ENCODE measurements at regions not wholly inside any gene's neighbourhood (a gene's known extent, or its start where the extent isn't known, plus 50 kb on each side); places are given as distances from the start of the nearest gene placed in this dataset.
"Not testable (repeated sequence)": the region's sequence is repeated elsewhere in the genome, so short reads cannot be mapped to it uniquely, and the experiment has no call there.

GRCh38 chr1:2949966-2950925 lies 71.0 kb upstream of the ACTRT2 start:
- Histone ChIP-seq H3K9me3 (ENCODE audit: low read length) (no peaks in the 10 kb centered on the region), H2AFZ (ENCODE audit: low read depth, low read length) (no peak overlapping the region), H3K27me3 (ENCODE audit: insufficient read depth, low read length) (peaks cover 34% of the 10 kb centered on the region)

GRCh38 chr1:2950926-2951305 lies 70.4 kb upstream of the ACTRT2 start:
- peaks cover 34% of the 10 kb centered on the region for H3K27me3 ChIP-seq (ENCODE audit: insufficient read depth, low read length)
- no peaks in the 10 kb centered on the region for H3K9me3 ChIP-seq (ENCODE audit: low read length)
- no peaks in the 10 kb centered on the region for H3K4me1 ChIP-seq (ENCODE audit: insufficient read depth, low read length)

More at GRCh38 chr1:2949966-2950925, 71.0 kb upstream of the ACTRT2 start:
- no peaks in the 10 kb centered on the region for H3K4me1 ChIP-seq (ENCODE audit: insufficient read depth, low read length)
- H3K4me3 ChIP-seq (ENCODE audit: low read length), result no peak overlapping the region
- H3K36me3 ChIP-seq (ENCODE audit: insufficient read depth, low read length), result no peaks in the 10 kb centered on the region

GRCh38 chr1:2951856-2952255 lies 69.4 kb upstream of the ACTRT2 start:
- no peaks in the 10 kb centered on the region for H3K9me3 ChIP-seq (ENCODE audit: low read length)
- no peaks in the 10 kb centered on the region for H3K4me1 ChIP-seq (ENCODE audit: insufficient read depth, low read length)
- no peak overlapping the region for H3K4me3 ChIP-seq (ENCODE audit: low read length)
- H3K27me3 ChIP-seq (ENCODE audit: insufficient read depth, low read length), result peaks cover 34% of the 10 kb centered on the region
- no peak overlapping the region for H2AFZ ChIP-seq (ENCODE audit: low read depth, low read length)
- no peaks in the 10 kb centered on the region for H3K36me3 ChIP-seq (ENCODE audit: insufficient read depth, low read length)

More at GRCh38 chr1:2950926-2951305, 70.4 kb upstream of the ACTRT2 start:
- Histone ChIP-seq H2AFZ (ENCODE audit: low read depth, low read length) (no peak overlapping the region), H3K4me3 (ENCODE audit: low read length) (no peak overlapping the region), H3K36me3 (ENCODE audit: insufficient read depth, low read length) (no peaks in the 10 kb centered on the region)

- Histone ChIP-seq H3K4me3 (ENCODE audit: low read length) (no peak overlapping the region), H3K27me3 (ENCODE audit: insufficient read depth, low read length) (peaks cover 34% of the 10 kb centered on the region), H3K4me1 (ENCODE audit: insufficient read depth, low read length) (no peaks in the 10 kb centered on the region), H3K36me3 (ENCODE audit: insufficient read depth, low read length) (no peaks in the 10 kb centered on the region), H2AFZ (ENCODE audit: low read depth, low read length) (no peak overlapping the region), H3K9me3 (ENCODE audit: low read length) (no peaks in the 10 kb centered on the region)
Observed at GRCh38 chr1:2952371-2952770, 68.9 kb upstream of the ACTRT2 start.

GRCh38 chr1:2952992-2953391 lies 68.3 kb upstream of the ACTRT2 start:
- H2AFZ ChIP-seq (ENCODE audit: low read depth, low read length), result no peak overlapping the region
- H3K9me3 ChIP-seq (ENCODE audit: low read length), result no peaks in the 10 kb centered on the region
- H3K36me3 ChIP-seq (ENCODE audit: insufficient read depth, low read length), result no peaks in the 10 kb centered on the region
- no peak overlapping the region for H3K4me3 ChIP-seq (ENCODE audit: low read length)
- no peaks in the 10 kb centered on the region for H3K4me1 ChIP-seq (ENCODE audit: insufficient read depth, low read length)
- peaks cover 34% of the 10 kb centered on the region for H3K27me3 ChIP-seq (ENCODE audit: insufficient read depth, low read length)

GRCh38 chr1:2953688-2954285 lies 67.5 kb upstream of the ACTRT2 start:
- no peak overlapping the region for H3K4me3 ChIP-seq (ENCODE audit: low read length)

GRCh38 chr1:2955652-2956051 lies 65.6 kb upstream of the ACTRT2 start:
- Histone ChIP-seq H2AFZ (ENCODE audit: low read depth, low read length) (no peak overlapping the region), H3K4me1 (ENCODE audit: insufficient read depth, low read length) (no peaks in the 10 kb centered on the region), H3K9me3 (ENCODE audit: low read length) (no peaks in the 10 kb centered on the region)

More at GRCh38 chr1:2953688-2954285, 67.5 kb upstream of the ACTRT2 start:
- Histone ChIP-seq H3K9me3 (ENCODE audit: low read length) (no peaks in the 10 kb centered on the region), H3K27me3 (ENCODE audit: insufficient read depth, low read length) (peaks cover 26% of the 10 kb centered on the region), H2AFZ (ENCODE audit: low read depth, low read length) (no peak overlapping the region), H3K4me1 (ENCODE audit: insufficient read depth, low read length) (no peaks in the 10 kb centered on the region), H3K36me3 (ENCODE audit: insufficient read depth, low read length) (no peaks in the 10 kb centered on the region)

GRCh38 chr1:2956576-2956975 lies 64.7 kb upstream of the ACTRT2 start:
- Histone ChIP-seq H2AFZ (ENCODE audit: low read depth, low read length) (no peak overlapping the region), H3K4me3 (ENCODE audit: low read length) (no peak overlapping the region), H3K36me3 (ENCODE audit: insufficient read depth, low read length) (no peaks in the 10 kb centered on the region), H3K9me3 (ENCODE audit: low read length) (no peaks in the 10 kb centered on the region), H3K4me1 (ENCODE audit: insufficient read depth, low read length) (no peaks in the 10 kb centered on the region), H3K27me3 (ENCODE audit: insufficient read depth, low read length) (peaks cover 10% of the 10 kb centered on the region)

More at GRCh38 chr1:2955652-2956051, 65.6 kb upstream of the ACTRT2 start:
- Histone ChIP-seq H3K4me3 (ENCODE audit: low read length) (no peak overlapping the region), H3K36me3 (ENCODE audit: insufficient read depth, low read length) (no peaks in the 10 kb centered on the region), H3K27me3 (ENCODE audit: insufficient read depth, low read length) (peaks cover 14% of the 10 kb centered on the region)

GRCh38 chr1:2957329-2957728 lies 63.9 kb upstream of the ACTRT2 start:
- H2AFZ ChIP-seq (ENCODE audit: low read depth, low read length), result no peak overlapping the region
- H3K4me1 ChIP-seq (ENCODE audit: insufficient read depth, low read length), result no peaks in the 10 kb centered on the region
- H3K27me3 ChIP-seq (ENCODE audit: insufficient read depth, low read length), result peaks cover 9% of the 10 kb centered on the region
- H3K9me3 ChIP-seq (ENCODE audit: low read length), result no peaks in the 10 kb centered on the region
- H3K4me3 ChIP-seq (ENCODE audit: low read length), result no peak overlapping the region
- H3K36me3 ChIP-seq (ENCODE audit: insufficient read depth, low read length), result no peaks in the 10 kb centered on the region

GRCh38 chr1:2959881-2960280 lies 61.4 kb upstream of the ACTRT2 start:
- not testable (repeated sequence) for H3K4me1 ChIP-seq (ENCODE audit: insufficient read depth, low read length); H3K9me3 ChIP-seq (ENCODE audit: low read length)

GRCh38 chr1:2961081-2961480 lies 60.2 kb upstream of the ACTRT2 start:
- H3K4me3 ChIP-seq (ENCODE audit: low read length), result no peak overlapping the region
- H2AFZ ChIP-seq (ENCODE audit: low read depth, low read length), result no peak overlapping the region
- no peaks in the 10 kb centered on the region for H3K36me3 ChIP-seq (ENCODE audit: insufficient read depth, low read length)
- H3K9me3 ChIP-seq (ENCODE audit: low read length), result no peaks in the 10 kb centered on the region
- H3K27me3 ChIP-seq (ENCODE audit: insufficient read depth, low read length), result peaks cover 10% of the 10 kb centered on the region
- H3K4me1 ChIP-seq (ENCODE audit: insufficient read depth, low read length), result no peaks in the 10 kb centered on the region

More at GRCh38 chr1:2959881-2960280, 61.4 kb upstream of the ACTRT2 start:
- not testable (repeated sequence) for H2AFZ ChIP-seq (ENCODE audit: low read depth, low read length); H3K36me3 ChIP-seq (ENCODE audit: insufficient read depth, low read length); H3K27me3 ChIP-seq (ENCODE audit: insufficient read depth, low read length); H3K4me3 ChIP-seq (ENCODE audit: low read length)

- H3K27me3 ChIP-seq (ENCODE audit: insufficient read depth, low read length), result peaks cover 10% of the 10 kb centered on the region
- no peak overlapping the region for H3K4me3 ChIP-seq (ENCODE audit: low read length)
- H2AFZ ChIP-seq (ENCODE audit: low read depth, low read length), result no peak overlapping the region
- H3K9me3 ChIP-seq (ENCODE audit: low read length), result no peaks in the 10 kb centered on the region
- no peaks in the 10 kb centered on the region for H3K36me3 ChIP-seq (ENCODE audit: insufficient read depth, low read length)
- no peaks in the 10 kb centered on the region for H3K4me1 ChIP-seq (ENCODE audit: insufficient read depth, low read length)
Observed at GRCh38 chr1:2961661-2962060, 59.6 kb upstream of the ACTRT2 start.

- Histone ChIP-seq H2AFZ (ENCODE audit: low read depth, low read length) (no peak overlapping the region), H3K36me3 (ENCODE audit: insufficient read depth, low read length) (no peaks in the 10 kb centered on the region), H3K4me3 (ENCODE audit: low read length) (no peak overlapping the region), H3K27me3 (ENCODE audit: insufficient read depth, low read length) (peaks cover 12% of the 10 kb centered on the region), H3K9me3 (ENCODE audit: low read length) (no peaks in the 10 kb centered on the region), H3K4me1 (ENCODE audit: insufficient read depth, low read length) (no peaks in the 10 kb centered on the region)
Observed at GRCh38 chr1:2962061-2962460, 59.2 kb upstream of the ACTRT2 start.
